ENCODE measurements at regions not wholly inside any gene's neighbourhood (a gene's known extent, or its start where the extent isn't known, plus 50 kb on each side); places are given as distances from the start of the nearest gene placed in this dataset.
A peak's percentile ranks its signal among the peaks of the same experiment; 100 is the strongest.

DNA sequence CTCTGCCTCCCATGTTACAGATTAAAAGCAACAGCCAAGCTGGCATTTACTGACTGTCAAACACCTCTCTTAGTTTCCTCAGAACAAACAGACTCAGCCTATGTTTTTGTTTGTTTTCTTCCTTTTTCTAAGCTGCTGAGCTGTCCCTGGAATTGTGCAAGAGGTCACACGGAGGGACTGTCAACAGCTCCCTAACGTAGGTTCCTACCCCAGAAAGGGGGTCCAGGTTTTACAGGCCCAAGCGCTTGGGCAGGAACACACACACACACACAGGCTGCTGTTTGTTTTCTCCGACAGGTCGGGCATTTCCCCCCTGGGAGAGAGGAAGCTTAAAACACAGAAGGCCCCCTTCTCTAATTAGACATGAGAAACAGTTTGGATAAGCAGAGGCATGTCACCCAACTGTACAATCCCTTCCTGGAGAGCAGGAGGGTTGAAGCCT, 739.6 kb upstream of the TBX3 start:
- no peak for DNase-seq (ENCODE audit: low read depth)

DNA sequence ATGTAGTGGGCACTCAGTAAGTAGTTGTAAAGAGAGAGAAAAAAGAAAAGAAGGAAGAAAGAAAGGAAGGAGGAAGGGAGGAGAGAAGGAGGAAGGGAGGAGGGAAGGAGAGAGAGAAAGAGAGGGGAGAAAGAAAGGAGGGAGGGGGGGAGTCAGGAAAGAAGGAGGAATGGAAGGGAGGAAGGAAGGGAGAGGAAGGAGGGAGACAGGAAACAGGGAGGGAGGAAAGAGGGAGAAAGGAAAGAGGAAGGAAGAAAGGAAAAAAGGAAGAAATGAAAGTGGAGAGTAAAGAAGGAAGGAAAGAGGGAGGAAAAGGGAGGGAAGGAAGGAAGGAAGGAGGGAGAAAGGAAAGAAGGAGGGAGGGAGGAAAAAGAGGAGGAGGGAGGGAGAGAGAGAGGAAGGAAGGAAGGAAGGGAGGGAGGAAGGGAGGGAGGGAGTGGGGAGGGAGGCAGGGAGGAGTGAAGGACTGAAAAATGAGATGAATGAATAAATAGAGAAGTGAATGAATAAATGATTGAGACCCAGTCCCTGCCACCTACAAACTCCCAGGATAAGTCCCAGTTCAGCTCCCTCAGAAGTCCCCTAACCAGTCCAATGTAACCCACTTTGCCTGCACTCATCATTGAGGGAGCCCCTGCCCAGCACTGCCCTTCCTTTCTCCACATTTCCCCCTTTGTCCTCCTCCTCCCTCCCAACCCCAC, 739.0 kb upstream of the TBX3 start:
- DNase-seq (ENCODE audit: low read depth) = no peak

DNA sequence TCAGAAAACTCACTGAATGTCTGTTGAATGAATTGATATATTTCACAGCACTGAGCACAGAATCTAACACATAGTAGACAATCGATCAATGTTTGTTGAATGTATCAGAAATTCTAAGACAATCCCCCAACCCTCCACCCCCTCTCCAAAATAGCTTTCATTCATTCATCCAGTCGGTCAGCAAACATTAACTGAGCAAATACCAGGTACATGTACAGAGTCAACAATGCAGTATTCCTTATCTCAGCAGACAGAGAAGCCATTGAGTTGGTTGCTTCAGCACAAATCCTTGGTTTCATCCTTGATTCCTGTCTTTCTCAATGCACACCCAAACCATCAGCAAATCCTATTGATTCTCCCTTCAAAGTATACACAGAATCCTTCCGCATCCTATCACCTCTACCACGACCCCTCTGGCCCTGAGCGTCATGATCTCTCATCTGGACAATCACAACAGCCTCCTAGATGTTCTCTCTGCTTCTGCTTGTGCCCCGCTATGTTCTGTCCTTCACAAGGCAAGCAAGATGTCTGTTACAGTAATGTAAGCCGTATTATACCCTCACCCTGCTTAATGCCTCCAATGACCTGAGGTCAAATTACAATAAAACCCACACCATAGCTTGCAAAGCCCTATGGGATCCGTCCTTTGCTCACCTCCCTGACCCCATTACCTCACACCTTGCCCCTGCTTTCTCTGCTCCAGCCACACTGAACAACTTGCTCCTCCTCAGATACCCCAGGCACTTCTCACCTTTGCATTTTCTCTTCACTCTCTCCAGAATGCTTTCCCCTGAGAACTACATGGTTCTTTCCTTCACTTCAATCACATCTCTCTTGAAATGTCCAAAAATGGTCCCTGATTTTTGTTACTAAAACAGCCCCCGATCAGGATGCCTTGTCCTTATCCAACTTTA, 738.1 kb upstream of the TBX3 start:
- no peak for DNase-seq (ENCODE audit: low read depth)

DNA sequence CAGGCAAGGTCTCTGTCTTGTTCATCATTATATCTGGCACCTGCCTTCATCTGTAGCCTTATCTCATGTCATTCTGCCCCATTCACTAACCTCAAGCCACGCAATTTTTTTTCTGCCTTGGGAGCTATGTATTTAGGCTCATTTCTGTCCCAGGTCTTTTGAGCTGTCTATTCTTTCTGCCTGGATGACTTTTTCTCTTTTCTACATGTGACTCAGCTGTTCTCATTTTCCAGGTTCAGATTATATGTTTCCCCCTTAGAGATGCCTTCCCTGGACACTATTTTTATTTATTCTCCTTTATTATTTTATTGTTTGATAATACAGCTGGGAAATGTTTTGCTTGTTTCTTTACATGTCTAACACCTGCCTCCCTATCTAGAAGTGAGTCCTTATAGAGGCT, 737.4 kb upstream of the TBX3 start:
- DNase-seq (ENCODE audit: low read depth) = no peak

DNA sequence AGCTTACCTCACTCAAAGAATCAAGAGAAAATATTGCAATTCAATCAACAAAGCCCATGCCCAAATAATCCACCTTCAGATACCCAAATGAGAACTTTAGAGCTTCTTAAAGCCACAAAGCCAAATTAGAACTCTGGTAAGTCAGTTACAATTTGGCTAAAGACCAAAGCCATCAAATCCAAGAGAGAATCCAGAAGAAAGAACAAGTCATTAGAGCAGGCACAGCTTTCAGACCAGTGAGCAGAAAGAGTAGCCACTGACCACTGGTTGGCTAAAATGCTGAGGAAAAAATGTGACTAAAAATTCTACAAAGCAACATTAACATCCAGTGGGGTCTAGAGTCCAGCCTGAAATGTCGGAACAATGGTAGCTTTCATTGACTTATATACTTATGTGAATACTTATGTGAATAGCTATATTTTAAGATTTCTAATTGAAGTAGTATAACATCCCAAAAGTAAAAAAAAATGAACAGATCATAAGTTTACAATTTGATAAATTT, 735.2 kb upstream of the TBX3 start:
- no peak for DNase-seq (ENCODE audit: low read depth)

DNA sequence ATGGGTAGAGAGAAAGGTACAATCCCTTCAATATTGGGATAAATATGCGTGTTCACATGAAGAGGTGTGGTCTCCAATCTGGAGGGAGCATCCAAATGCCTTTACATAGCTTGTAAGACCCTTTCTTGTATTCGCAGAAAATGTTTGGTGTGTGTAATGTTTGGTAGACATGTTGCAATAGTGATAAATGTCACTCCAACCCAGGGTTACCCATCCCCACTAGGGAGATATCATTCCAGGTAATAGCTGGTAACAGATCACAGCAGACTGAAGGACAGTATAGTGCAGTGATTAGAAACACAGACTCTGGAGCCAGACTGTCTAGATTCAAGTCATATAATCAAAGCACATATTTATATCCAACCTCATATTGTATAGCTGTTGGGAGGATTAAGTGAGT, 733.6 kb upstream of the TBX3 start:
- DNase-seq (ENCODE audit: low read depth) = no peak

DNA sequence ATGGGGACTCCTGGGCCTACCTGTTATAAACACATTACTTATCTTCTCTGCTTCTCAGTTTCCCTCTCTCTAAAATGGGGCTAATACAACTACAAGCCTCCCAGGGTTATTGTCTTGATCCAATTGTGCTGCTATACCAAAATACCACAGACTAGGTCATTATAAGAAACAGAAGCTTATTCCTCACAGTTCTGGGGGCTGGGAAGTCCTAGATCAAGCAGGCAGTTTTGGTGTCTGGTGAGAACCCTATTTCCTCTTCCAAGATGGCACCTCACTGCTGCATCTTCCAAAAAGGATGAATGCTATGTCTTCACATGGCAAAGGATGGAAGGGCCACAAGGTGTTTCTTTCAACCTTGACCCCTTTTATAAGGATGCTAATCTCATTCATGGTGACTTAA, 732.9 kb upstream of the TBX3 start:
- DNase-seq (ENCODE audit: low read depth) = no peak

DNA sequence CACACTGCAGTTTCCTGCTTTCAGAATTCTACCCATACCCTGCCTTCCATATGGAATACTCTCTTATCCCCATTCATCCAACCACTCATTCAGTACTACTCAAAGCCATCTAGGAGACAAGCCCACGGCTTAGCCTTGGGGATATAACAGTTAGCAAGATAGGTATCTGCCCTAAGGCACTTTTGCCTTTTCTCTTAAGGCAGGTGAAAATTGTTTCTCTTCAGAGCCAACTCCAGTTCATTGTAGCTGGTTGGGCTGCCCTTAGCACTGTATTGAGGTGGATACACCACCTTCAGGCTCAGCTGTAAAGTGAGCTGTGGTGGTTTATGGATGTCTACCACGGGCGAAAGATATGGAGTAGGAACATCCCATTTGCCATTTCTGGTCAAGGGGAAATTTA, 729.7 kb upstream of the TBX3 start:
- DNase-seq (ENCODE audit: low read depth) = no peak

DNA sequence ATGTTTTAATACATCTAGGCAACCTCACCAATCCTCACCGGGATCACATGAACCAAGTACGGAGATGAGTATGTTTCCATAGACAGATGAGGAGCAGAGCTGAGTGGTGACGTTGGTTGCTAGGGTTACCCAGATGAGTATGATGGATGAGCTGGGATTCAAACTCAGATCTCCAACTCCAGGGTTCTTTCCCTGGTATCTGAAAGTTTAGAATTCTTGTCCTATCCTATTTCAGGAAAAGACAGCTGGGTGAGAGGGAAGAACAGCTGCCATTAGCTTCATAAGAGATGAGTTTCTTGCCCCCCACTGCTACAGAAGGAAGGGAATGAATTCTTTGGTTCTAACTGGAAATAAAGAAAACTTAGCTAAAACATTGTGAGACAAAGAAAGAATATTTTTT, 728.9 kb upstream of the TBX3 start:
- DNase-seq (ENCODE audit: low read depth) = no peak

DNA sequence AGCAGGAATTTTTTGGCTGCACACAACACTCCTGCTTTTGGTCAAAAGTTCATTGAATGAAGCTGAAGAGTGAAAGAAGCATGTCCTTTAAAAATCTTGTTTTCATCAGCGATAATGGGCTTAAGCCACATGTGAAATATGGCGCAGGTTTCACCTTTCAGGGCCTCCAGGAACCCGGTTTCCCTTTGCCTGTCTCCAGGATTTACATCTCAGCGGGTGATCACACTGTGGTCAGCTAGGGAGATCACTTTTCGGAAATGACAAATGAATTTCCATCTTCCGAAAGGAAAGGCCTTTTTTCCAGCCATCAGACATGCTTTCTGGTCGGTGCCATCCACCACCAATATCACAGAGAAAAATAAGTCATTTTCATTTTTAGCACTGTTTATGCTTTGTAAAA, 727.1 kb upstream of the TBX3 start:
- no peak for DNase-seq (ENCODE audit: low read depth)

DNA sequence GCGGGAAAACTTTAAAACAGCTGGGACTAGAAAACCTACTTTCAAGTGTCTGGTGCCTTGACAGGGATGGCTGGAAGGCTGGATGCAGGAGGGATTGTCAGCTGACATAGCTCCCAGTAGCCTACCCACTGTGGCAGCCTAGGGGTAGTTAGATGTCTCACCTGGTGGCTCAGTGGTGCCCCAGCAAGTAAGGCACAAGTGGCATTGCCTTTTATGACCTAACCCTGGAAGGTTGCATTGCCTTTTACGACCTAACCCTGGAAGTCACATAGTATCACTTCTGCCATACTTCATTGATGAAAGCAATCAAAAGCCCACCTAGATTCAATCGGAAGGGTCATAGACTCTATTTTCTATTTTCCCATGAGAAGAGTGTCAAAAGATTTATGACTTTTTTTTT, 724.7 kb upstream of the TBX3 start:
- DNase-seq (ENCODE audit: low read depth) = no peak

DNA sequence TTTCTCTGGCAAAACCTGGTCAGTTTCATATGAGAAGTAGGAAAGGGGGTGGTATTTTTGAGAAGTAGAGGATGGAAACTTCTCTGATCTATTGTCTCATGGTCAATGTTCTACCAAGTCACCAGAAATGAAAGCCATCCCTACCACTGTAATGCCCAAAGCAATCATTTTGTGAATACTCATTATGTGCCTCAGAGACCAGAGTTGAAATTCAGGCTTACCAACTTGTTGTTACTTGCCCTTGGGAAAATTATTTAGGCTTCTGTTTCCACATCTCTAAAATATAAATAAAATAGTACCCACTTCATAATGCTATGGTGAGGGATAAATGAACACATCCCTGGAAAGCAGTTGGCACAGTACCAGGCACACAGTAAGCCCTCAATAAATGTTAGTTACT, 723.7 kb upstream of the TBX3 start:
- no peak for DNase-seq (ENCODE audit: low read depth)

DNA sequence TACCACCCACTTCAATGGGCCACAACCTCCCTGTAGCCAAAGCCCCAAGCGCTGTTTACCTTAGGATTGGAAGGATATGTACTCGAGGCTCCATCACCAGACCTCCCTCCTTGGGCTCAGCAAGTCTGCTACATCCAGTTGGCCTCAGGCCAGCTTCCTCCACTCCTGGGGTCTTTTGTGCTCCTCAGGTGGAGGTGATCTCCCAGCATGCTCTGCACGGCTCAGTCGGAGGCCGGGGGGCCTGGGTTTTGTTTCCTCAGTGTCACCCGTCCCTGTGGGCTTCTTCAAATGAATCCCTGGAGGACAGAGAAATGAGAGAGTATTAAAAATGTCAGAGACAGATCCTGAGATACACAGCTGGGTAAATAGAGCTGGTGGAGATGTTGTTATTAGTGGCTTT, 723.1 kb upstream of the TBX3 start:
- no peak for DNase-seq (ENCODE audit: low read depth)

DNA sequence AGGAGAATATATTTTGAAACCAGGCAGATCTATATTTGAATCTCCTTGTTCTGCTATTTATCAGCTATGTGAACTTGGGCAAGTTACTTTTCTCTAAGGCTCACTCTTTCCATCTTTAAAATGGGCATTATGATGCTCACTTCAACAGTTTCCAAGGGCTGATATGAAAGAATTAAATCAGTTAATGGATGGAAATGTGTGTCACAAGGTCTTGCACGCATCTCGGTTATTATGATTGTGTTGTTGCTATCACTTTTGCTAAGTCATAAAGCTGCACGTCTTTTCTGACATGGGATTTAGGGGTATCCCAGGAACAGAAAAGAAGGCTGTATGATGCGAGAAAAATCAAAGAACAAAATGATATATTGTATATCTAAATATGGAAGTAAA, 721.5 kb upstream of the TBX3 start:
- no peak for DNase-seq (ENCODE audit: low read depth)

DNA sequence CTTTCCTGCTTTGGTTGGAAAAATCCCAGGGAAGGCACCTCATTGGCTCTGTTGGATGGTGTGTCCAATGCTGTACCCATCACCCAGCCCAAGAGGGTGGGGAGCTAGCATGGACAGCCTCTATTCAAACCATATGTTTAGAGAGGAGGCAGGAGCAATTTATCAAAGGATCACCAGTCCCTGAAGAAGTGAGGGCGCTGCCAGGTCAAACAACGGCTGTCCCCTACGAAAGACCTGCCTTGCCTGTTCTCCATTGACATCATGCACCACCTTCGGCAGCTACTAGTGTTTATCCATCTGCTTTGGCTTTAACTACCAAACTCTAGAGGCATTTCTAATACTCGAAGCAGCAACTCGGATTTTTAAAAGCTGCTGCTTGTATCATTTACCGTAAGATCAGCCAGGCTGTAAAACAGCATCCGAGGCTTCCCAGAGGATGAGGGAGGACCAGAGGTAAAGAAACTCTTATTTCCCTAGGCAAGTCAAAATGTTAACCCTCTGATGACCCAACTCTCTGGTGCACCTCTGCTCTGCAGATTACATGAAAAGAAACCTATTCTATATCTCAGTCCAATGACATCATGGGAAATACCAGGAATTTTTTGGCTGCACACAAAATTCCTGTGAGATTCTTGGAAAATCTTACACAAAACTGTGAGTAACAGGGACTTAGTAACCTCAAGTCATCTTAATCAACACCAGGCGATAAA, 720.9 kb upstream of the TBX3 start:
- DNase-seq (ENCODE audit: low read depth) = peak; percentile 62

DNA sequence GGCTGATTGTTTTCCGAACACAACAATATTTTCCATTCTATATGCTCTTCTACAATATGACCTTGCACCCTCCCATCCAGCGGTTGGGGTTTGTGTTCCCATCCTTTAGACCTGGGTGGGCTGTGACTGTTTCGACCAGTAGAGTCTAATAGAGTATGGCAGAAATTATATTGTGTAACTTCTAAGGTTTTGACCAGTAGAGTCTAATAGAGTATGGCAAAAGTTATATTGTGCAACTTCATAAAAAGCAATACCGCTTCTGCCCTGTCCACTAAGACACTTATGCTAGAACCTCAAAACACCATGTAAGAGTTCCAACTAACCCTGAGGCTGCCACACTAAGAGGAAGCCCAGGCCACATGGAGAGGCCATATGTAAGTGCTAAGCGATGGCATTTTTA, 719.7 kb upstream of the TBX3 start:
- DNase-seq (ENCODE audit: low read depth) = no peak

DNA sequence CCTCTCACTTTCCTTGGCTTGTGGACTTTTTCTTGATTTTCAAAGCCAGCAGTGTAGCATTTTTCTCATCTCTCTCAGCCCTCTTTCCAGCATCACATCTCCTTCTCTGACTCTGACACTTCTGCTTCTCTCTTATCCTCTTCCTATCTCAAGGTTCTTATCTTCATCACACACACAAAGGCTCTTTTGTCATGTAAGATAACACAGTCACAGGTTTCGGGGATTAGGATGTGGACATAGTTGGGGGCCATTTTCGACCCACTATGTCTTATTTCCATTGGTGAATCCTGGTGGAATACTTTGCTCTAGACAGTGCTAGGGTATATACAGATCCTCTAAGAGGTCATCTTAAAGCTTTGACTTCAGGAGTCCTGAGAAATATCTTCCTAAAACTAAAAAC, 719.3 kb upstream of the TBX3 start:
- DNase-seq (ENCODE audit: low read depth) = no peak

DNA sequence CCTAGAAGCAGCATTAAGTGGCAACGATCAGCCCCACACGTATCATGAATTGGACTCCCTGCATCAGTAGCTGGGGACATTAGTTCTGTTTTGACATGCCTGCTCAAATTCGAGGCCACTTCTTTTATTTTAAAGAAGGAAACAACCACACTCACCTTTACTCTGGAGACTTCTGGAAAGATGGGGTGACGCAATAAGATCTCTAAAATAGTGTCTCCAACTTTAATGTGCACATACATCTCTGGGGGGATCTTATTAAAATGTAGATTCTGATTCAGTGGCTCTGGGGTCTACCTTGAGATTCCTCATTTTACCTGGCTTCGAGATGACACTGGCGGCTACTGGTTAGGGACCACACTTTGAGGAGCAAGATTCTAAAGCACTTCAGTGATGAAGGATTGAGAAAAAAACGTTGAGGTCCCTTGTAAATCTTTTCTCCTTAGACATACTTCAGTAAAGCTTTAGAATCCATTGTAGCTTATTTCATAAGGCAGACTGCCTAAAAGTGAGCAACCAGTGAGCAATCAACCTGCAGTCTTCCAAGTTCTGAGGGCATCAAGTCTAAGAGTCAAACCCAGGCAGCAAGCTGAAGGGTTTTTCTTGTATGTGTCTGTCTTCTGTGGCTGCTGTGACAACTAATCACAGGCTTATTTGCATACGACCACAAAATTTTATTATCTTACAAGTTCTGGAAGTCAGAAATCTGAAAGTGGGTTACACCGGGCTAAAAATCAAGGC, 718.6 kb upstream of the TBX3 start:
- no peak for DNase-seq (ENCODE audit: low read depth)

DNA sequence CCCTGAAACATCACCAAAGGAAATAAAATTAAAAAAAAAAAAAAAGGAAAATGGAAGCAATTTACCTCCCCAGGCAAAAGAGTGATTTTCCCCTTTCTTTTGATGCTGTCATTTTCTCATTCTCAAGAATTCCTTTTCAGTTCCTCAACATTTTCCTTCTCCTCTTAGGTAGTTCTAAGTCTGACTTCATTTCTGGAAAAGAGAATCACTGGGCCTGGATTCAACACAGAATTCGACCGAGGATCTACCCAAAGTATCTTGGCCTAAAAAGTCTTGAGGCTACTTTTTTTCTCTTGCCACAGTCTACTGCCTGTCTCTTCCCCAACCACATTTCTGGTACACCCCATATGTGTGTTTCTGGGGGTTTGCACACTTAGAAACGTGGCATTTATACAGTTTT, 717.8 kb upstream of the TBX3 start:
- DNase-seq (ENCODE audit: low read depth) = no peak

DNA sequence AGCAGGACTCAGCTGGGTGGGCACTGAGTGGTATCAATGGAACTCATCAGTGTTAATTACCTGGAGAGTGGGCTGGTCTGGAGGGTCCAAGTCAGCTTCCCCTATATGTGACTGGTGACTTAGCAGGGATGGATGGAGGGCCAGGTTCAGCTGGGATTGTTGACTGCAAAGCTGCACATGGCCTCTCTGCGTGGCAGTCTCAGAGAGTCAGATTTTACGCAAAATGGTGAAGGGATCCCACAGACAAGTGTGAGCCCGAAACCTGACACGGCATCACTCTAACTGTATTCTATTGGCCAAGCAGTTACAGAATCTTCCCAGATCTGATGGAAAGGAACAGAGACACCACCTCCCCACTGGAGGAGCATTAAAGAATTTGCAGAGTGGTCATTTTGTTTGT, 716.0 kb upstream of the TBX3 start:
- DNase-seq (ENCODE audit: low read depth) = no peak

DNA sequence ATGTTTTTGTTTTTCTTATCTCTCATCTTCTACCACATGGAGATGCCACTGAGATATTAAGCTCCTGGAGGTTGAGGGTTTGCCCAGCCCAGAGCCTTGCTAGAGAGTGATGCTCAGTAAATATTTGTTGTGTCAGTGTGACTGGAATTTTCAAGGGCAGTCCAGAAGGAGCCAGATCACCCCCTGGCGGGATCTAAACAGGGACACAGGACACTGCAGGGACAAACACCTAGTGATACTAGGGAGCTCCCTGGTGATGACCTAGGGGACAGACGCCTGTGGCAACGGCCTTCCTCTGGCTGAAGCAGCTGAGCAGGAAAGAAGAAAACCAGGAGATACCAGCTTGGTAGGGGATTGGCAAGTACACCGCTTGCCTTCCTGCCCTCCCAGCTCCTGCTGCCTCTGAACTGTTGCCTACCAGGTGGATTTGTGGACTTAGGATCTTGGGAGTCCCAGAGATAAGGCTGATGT, 714.4 kb upstream of the TBX3 start:
- no peak for DNase-seq (ENCODE audit: low read depth)

DNA sequence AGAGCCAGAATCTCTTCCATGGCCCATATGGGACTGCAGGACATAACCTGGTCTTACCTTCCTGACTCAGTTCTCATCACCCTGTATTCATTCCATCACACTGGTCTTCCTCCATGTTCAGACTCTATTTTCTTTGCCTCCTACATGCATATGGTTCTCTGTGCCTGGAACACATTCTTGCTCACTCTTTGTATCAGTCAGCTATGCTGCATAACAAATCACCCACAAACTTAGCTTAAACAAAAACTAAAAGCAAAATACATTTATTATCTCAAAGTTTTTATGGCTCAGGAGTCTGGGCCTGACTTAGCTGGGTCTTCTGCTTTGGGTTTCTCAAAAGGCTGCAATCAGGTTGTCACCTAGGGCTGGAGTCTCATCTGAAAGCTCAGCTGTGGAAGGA, 712.6 kb upstream of the TBX3 start:
- no peak for DNase-seq (ENCODE audit: low read depth)
